Stomach smooth muscle (tissue), 2 donors: ENCODE measurements at regions not wholly inside any gene's neighbourhood (a gene's known extent, or its start where the extent isn't known, plus 50 kb on each side); places are given as distances from the start of the nearest gene placed in this dataset.

Experiments
- H3K27ac ChIP-seq: one replicate; pipeline ENCODE4 v1.7.0; 2013; ENCODE audit warnings: mild to moderate bottlenecking, low read length, inconsistent platforms
- H3K27me3 ChIP-seq, 2 donors: one replicate each; pipeline ENCODE4 v1.7.0; 2013; ENCODE audit warnings: low read length in 2 of 2; ENCODE audit not compliant: insufficient read depth in 2 of 2, control insufficient read depth in 1 of 2
- H3K36me3 ChIP-seq, 2 donors: one replicate each; pipeline ENCODE4 v1.7.0; 2013; ENCODE audit warnings: low read length in 2 of 2; ENCODE audit not compliant: control insufficient read depth in 2 of 2, insufficient read depth in 2 of 2
- H3K4me1 ChIP-seq: one replicate; pipeline ENCODE4 v1.7.0; 2013; ENCODE audit warnings: low read length; ENCODE audit not compliant: control insufficient read depth, insufficient read depth
- H3K4me3 ChIP-seq, 2 donors: one replicate each; pipeline ENCODE4 v1.7.0; 2013; ENCODE audit warnings: low read length in 2 of 2
- H3K9ac ChIP-seq, 2 donors: one replicate each; pipeline ENCODE4 v1.7.0; 2013; ENCODE audit warnings: low read length in 2 of 2, mild to moderate bottlenecking in 1 of 2
- H3K9me3 ChIP-seq, 2 donors: one replicate each; pipeline ENCODE4 v1.7.0; 2013; ENCODE audit warnings: low read length in 2 of 2; ENCODE audit not compliant: control insufficient read depth in 2 of 2
- donor health status: healthy.
- donor health status: Pancreatic carcinoma.

DNA sequence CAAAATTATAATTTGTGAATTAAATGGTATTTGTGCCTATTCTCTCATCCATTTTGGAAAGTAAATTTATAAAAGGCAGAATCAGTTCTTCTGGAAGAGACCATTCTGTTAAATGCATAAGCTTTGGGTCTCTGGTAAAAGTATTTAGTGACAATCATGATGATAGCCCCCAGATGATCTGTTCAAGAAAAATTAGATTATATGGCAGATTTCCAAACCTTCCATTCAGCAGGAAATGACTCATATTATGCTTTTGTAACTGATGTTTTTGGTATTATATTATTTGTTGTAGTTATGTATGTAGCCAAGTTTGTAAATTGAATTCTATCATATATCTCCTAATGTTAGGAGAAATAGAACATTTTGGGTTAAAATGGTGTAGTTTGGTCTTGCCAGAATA lies 340.8 kb upstream of the DPH6 start:
- Histone ChIP-seq H3K9me3 (no peaks in the 10 kb centered on the region), H3K9ac (no peak overlapping the region), H3K27ac (no peak overlapping the region), H3K4me1 (no peaks in the 10 kb centered on the region), H3K4me3 (no peak overlapping the region), H3K27me3 (no peaks in the 10 kb centered on the region), H3K36me3 (no peaks in the 10 kb centered on the region)

DNA sequence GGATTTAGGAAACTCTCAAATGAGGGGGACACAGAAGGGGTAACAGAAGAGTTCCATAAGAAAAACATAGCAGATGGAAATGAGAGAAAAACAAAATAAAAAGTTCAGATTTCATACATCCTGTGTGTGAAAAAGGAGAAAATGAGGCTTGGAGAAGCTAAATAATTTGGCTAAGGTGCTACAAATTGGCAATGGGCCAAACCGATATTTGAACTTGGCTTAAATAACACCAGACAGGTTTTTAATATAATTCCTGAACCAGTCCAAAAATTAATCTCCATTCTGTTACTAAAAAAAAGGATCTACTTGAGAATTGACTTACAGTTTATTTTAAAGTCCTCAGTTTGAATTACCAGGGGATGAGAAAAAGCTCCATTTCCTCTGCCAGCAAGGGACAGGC lies 342.9 kb upstream of the DPH6 start:
- Histone ChIP-seq H3K4me1 (no peaks in the 10 kb centered on the region), H3K27ac (no peak overlapping the region), H3K9me3 (no peaks in the 10 kb centered on the region), H3K4me3 (no peak overlapping the region), H3K27me3 (no peaks in the 10 kb centered on the region), H3K9ac (no peak overlapping the region), H3K36me3 (no peaks in the 10 kb centered on the region)

DNA sequence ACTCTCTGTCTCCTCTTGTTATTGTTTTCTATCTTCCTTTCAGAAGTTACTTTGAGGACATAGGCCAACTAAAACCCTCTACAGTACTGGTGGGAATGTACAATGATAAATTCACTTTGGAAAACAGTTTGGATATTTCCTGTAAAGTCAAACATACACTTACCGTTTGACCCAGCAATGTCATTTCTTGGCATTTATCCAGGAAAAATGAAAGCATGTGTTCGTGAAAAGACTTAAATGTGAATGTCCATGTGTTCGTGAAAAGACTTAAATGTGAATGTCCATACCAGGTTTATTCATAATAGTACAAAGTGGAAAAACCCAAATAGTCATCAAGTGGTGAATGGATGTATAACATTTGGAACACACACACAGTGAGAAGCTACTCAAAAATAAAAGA lies 361.5 kb upstream of the DPH6 start:
- H3K27ac ChIP-seq: no peak overlapping the region
- H3K4me1 ChIP-seq: peaks cover 8% of the 10 kb centered on the region
- no peaks in the 10 kb centered on the region for H3K27me3 ChIP-seq
- no peaks in the 10 kb centered on the region for H3K9me3 ChIP-seq
- H3K4me3 ChIP-seq: no peak overlapping the region
- H3K9ac ChIP-seq: no peak overlapping the region
- no peaks in the 10 kb centered on the region for H3K36me3 ChIP-seq

DNA sequence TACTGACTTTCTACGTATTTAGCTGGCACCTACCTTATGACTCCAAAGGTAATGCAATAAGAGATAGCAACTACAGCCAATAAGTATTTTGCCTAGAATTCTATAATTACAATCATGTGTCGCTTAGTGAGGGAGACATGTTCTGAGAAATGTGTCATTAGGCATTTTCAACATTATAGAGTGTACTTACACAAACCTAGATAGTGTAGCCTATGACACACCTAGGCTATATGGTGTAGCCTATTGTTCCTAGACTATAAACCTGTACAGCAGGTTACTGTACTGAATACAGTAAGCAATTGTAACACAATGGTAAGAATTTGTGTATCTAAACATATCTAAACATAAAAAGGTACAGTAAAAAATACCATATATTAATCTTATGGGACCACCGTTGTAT lies 363.4 kb upstream of the DPH6 start:
- Histone ChIP-seq H3K36me3 (no peaks in the 10 kb centered on the region), H3K9ac (no peak overlapping the region), H3K4me3 (no peak overlapping the region), H3K27me3 (no peaks in the 10 kb centered on the region), H3K27ac (no peak overlapping the region), H3K9me3 (peaks cover 0 to 3% of the 10 kb centered on the region in 2 donors), H3K4me1 (peaks cover 8% of the 10 kb centered on the region)

DNA sequence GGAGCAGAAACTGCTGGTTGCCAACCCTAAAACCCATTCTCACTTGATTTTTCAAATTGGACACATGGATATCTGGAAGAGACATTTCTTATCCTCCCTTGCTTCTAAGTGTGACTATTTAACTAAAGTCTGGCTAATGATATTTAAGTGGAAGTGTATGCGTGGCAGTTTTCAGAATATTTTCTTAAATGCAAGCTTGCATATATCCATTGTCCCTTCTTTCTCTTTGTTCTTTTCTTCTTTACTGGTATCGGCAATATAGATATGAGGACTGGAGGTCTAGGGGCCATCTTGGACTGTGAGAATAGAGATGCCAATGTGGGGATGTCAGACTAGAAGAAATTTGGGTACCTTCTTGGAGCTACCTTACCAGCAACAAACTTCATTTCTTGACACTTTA lies 364.3 kb upstream of the DPH6 start:
- H3K27me3 ChIP-seq: no peaks in the 10 kb centered on the region
- no peak overlapping the region for H3K4me3 ChIP-seq
- no peak overlapping the region for H3K9ac ChIP-seq
- H3K27ac ChIP-seq: no peak overlapping the region
- H3K36me3 ChIP-seq: no peaks in the 10 kb centered on the region
- peaks cover 8% of the 10 kb centered on the region for H3K4me1 ChIP-seq
- H3K9me3 ChIP-seq: peaks cover 0 to 3% of the 10 kb centered on the region in 2 donors

DNA sequence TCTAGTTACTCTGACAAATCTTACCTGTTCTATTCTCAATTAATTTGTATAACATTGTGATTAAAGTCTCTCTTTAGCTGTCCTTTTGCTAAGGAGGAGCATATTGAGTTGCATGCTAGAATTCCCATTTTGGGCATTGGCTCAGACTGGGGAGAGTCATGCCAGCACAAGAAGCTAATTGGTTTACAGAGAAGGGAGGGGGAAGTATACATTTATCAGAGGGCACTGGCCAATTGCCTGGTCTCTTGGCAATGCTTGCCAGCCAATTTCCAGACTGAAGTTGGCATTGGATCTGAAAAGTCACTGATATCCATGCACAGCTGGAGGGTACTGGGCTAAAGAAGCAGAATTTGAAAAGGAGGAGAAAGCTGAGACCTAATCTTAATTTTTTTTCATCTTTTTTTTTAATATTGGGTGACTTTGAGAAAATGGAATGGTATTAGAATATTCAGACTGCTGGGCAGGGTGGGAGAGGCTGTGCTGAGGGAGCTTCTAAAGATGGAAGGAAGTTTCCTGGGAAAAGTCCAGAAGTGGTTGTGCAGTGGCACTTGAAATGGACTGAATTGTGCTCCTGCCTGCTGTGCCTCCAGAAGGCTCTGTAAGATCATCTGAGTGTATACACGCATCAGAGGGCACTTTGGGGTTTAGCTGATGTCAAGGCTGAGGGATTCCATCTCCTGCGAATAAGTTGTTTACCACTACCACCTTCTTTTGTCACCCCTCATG lies 365.2 kb upstream of the DPH6 start:
- no peak overlapping the region for H3K4me3 ChIP-seq
- H3K9me3 ChIP-seq: peaks cover 0 to 3% of the 10 kb centered on the region in 2 donors
- H3K27me3 ChIP-seq: no peaks in the 10 kb centered on the region
- H3K4me1 ChIP-seq: peaks cover 8% of the 10 kb centered on the region
- H3K9ac ChIP-seq: no peak overlapping the region
- no peaks in the 10 kb centered on the region for H3K36me3 ChIP-seq
- no peak overlapping the region for H3K27ac ChIP-seq

DNA sequence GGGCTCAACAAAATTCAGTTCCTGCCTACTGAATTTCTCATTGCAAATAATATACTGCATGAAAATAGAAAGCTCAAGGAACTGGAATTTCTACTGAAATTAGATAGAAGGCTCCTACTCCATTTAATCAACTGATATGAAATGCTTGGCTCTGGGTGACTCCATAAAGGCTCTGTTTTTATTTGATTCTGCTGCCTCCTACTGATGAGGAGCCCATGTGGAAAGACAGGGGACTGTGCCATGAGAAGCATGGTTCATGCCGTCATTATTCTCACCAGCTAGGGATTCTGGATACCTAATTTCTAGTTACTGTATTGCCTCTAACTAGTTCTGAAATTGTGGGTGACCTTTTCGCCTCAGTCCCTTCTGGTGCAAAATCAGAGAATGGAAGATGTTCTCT lies 366.2 kb upstream of the DPH6 start:
- no peak overlapping the region for H3K27ac ChIP-seq
- H3K9me3 ChIP-seq: peaks cover 0 to 3% of the 10 kb centered on the region in 2 donors
- H3K27me3 ChIP-seq: no peaks in the 10 kb centered on the region
- no peak overlapping the region for H3K9ac ChIP-seq
- no peaks in the 10 kb centered on the region for H3K36me3 ChIP-seq
- H3K4me3 ChIP-seq: no peak overlapping the region
- peaks cover 8% of the 10 kb centered on the region for H3K4me1 ChIP-seq

DNA sequence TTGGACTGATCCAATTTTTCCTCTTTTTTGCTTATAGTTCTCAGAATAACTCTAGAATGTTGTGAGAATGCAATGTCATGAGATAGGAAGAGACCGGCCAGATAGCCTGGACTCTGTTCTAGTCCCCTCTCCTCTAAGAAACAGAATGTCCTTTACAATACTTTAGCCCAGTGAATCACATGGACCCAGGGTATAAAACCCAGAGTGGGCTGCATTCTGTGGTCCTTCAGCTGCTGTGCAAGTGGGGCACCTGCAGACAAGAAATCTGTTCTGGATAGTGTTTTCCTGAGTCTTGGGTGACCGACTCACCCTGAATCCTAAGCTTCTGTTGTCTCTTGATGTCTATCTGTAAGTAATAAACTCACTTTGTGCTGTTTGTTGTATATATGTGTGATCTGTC lies 368.6 kb upstream of the DPH6 start:
- Histone ChIP-seq H3K36me3 (no peaks in the 10 kb centered on the region), H3K4me3 (no peak overlapping the region), H3K27me3 (no peaks in the 10 kb centered on the region), H3K4me1 (peaks cover 8% of the 10 kb centered on the region), H3K9me3 (peaks cover 0 to 3% of the 10 kb centered on the region in 2 donors), H3K9ac (no peak overlapping the region), H3K27ac (no peak overlapping the region)

DNA sequence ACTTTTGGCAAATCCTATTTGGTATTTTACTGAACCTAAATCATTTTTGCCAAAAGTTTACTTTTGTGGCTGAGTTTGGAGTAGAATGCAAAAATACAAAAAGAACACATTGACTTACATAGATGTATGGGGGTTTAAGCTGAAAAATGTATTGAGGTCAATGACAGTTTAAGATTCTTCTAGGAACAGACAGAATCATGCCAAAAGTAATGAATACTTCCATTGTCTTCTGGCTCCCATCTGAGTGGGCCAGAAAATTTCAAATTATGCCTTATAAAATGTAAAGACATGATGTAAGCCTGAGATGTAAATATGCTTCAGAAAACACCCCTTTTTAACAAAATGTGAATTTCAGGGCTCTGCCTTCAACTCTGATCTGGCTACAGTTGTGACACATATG lies 375.1 kb upstream of the DPH6 start:
- Histone ChIP-seq H3K9ac (no peak overlapping the region), H3K4me1 (no peaks in the 10 kb centered on the region), H3K27me3 (no peaks in the 10 kb centered on the region), H3K9me3 (no peaks in the 10 kb centered on the region), H3K36me3 (no peaks in the 10 kb centered on the region), H3K4me3 (no peak overlapping the region), H3K27ac (no peak overlapping the region)

DNA sequence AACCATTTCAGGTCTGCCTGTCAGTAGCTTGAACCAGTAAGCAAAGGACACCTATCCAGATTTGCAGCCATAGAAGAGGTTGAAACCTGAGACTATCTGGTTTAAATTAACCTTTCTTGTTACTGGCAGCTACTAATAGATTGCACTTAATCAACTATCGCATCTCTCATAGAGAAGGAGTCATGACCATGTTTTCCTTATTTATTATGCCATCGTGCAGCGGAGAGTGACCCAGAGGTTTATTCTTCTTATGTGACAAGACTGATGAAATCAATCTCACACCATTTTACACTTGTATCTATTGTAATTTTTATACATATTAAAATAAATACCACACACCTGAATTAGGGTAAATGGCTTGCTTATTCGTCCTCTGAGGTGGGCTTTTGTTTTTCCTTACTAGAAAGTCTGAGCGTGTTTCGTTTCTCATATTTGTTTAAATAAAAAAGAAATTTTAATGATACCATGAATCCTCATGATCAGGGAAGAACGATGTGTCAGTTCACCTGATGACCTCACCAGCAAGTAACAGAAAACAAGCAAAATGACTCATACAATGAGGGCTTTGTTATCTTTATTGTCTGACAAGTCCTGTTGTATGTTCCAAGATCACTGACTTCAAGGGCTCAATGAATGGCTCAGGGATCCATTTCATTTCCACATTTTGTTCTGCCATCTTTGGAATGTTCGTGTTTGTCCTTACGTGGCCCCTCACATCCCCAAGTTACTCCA lies 379.5 kb upstream of the DPH6 start:
- H3K27me3 ChIP-seq: no peaks in the 10 kb centered on the region
- no peak overlapping the region for H3K4me3 ChIP-seq
- no peak overlapping the region for H3K9ac ChIP-seq
- no peaks in the 10 kb centered on the region for H3K4me1 ChIP-seq
- H3K9me3 ChIP-seq: no peaks in the 10 kb centered on the region
- H3K27ac ChIP-seq: no peak overlapping the region
- no peaks in the 10 kb centered on the region for H3K36me3 ChIP-seq

DNA sequence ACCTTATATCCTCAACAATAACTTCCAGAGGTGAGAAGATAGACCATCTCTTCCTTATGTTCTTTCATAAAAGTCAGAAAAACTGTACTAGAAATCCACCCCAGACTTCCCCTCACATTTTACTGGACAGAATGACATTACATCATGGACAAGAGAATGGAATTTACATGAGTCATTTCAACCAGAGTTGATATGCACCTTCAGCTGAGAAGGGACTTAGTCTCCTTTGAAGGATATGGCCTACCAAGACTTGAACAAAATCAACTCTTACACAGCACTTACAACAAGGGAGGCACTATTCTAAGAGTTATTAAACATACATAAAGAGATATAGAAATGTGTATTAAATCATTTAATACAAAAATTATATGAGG lies 380.0 kb upstream of the DPH6 start:
- Histone ChIP-seq H3K27ac (no peak overlapping the region), H3K9ac (no peak overlapping the region), H3K9me3 (no peaks in the 10 kb centered on the region), H3K27me3 (no peaks in the 10 kb centered on the region), H3K36me3 (no peaks in the 10 kb centered on the region), H3K4me3 (no peak overlapping the region), H3K4me1 (no peaks in the 10 kb centered on the region)
